ENCODE measurements at regions not wholly inside any gene's neighbourhood (a gene's known extent, or its start where the extent isn't known, plus 50 kb on each side); places are given as distances from the start of the nearest gene placed in this dataset.

- TF ChIP-seq USF1 (IDR thresholded peaks at IDR 0.05; ENCODE audit: borderline replicate concordance, low read depth) (no peak), CTCF (IDR thresholded peaks at IDR 0.05) (no peak), EP300 (IDR thresholded peaks at IDR 0.05; ENCODE audit: borderline replicate concordance in 1 of 2, low read depth in 1 of 2, low read length in 1 of 2) (no peak)
These were observed 52.3 kb upstream of the SOX6 start for GRCh38 chr11:16408619-16409018.

Measured in SK-N-SH (cell line).